Peyer's patch (tissue), 4 donors: ENCODE measurements at regions not wholly inside any gene's neighbourhood (a gene's known extent, or its start where the extent isn't known, plus 50 kb on each side); places are given as distances from the start of the nearest gene placed in this dataset.

Experiments used
- CTCF ChIP-seq, 6 experiments: fragments of 450-650 bp in 4 of 6; fragments of 200-600 bp in 2 of 6; sonication (generic) in 1 of 6; IDR thresholded peaks; one replicate each; pipeline ENCODE4 v1.5.1; 2017 to 2019; ENCODE audit warnings: antibody characterized with exemption in 6 of 6, mild to moderate bottlenecking in 3 of 6, moderate library complexity in 1 of 6
- POLR2A ChIP-seq, 2 donors: fragments of 450-650 bp; IDR thresholded peaks; one replicate each; pipeline ENCODE4 v1.5.1; 2017; ENCODE audit warnings: antibody characterized with exemption in 2 of 2, mild to moderate bottlenecking in 2 of 2, moderate library complexity in 2 of 2

GRCh38 chr1:209076688-209077087, 506.8 kb upstream of the CAMK1G start:
- peak in 3 of 6 experiments; percentile 36 to 42 (median 37) for TF ChIP-seq CTCF (IDR thresholded peaks at IDR 0.05)
- TF ChIP-seq POLR2A (IDR thresholded peaks at IDR 0.05): no peak
